ENCODE measurements at regions not wholly inside any gene's neighbourhood (a gene's known extent, or its start where the extent isn't known, plus 50 kb on each side); places are given as distances from the start of the nearest gene placed in this dataset.

DNA sequence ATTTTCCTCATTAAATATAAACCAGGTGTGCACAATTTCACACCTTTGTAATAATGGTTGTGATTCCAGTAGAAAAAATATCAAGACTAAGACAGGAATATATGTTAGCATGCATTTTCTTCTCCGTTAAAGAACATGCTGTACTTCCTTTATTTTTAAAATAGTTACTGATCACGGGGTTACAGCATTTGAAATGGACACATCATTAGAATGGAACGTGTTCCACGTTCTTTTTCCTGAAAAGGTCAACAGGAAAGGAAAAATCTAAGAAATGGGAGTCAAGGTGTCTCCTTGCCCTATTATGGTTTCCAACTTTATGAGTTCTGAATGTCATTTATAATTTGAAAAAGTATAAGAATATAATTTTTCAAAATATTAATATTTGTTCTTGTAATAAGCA is 1325.7 kb downstream of the SLC16A7 start:
- no peak for DNase-seq (ENCODE audit: low spot score)
- no peak overlapping the region for H3K4me3 Mint-ChIP-seq (ENCODE audit: low read depth)
- H3K27ac Mint-ChIP-seq: no peak overlapping the region
- no peaks in the 10 kb centered on the region for H3K27me3 Mint-ChIP-seq (ENCODE audit: low read depth)
- no peaks in the 10 kb centered on the region for H3K4me1 Mint-ChIP-seq (ENCODE audit: low read depth)
- intact Hi-C loops (cut with micrococcal nuclease): no loop called here
- no peaks in the 10 kb centered on the region for H3K36me3 Mint-ChIP-seq (ENCODE audit: low read depth)
- peaks cover 7% of the 10 kb centered on the region for H3K9me3 Mint-ChIP-seq

- no peaks in the 10 kb centered on the region for H3K4me1 Mint-ChIP-seq (ENCODE audit: low read depth)
- H3K4me3 Mint-ChIP-seq (ENCODE audit: low read depth): no peak overlapping the region
- H3K27me3 Mint-ChIP-seq (ENCODE audit: low read depth): no peaks in the 10 kb centered on the region
- no peak overlapping the region for H3K27ac Mint-ChIP-seq
- peaks cover 10% of the 10 kb centered on the region for H3K9me3 Mint-ChIP-seq
- intact Hi-C loops (cut with micrococcal nuclease): no loop called here
- no peak for DNase-seq (ENCODE audit: low spot score)
- H3K36me3 Mint-ChIP-seq (ENCODE audit: low read depth): no peaks in the 10 kb centered on the region
These were observed 1330.4 kb downstream of the SLC16A7 start for GRCh38 chr12:60926256-60926655.

GRCh38 chr12:60930151-60930550 is 1330.1 kb upstream of the USP15 start:
- H3K4me1 Mint-ChIP-seq (ENCODE audit: low read depth): no peaks in the 10 kb centered on the region
- no peak for DNase-seq (ENCODE audit: low spot score)
- intact Hi-C loops (cut with micrococcal nuclease): no loop called here
- H3K36me3 Mint-ChIP-seq (ENCODE audit: low read depth): no peaks in the 10 kb centered on the region
- H3K4me3 Mint-ChIP-seq (ENCODE audit: low read depth): no peak overlapping the region
- no peaks in the 10 kb centered on the region for H3K27me3 Mint-ChIP-seq (ENCODE audit: low read depth)
- no peak overlapping the region for H3K27ac Mint-ChIP-seq
- H3K9me3 Mint-ChIP-seq: peaks cover 22% of the 10 kb centered on the region

DNA sequence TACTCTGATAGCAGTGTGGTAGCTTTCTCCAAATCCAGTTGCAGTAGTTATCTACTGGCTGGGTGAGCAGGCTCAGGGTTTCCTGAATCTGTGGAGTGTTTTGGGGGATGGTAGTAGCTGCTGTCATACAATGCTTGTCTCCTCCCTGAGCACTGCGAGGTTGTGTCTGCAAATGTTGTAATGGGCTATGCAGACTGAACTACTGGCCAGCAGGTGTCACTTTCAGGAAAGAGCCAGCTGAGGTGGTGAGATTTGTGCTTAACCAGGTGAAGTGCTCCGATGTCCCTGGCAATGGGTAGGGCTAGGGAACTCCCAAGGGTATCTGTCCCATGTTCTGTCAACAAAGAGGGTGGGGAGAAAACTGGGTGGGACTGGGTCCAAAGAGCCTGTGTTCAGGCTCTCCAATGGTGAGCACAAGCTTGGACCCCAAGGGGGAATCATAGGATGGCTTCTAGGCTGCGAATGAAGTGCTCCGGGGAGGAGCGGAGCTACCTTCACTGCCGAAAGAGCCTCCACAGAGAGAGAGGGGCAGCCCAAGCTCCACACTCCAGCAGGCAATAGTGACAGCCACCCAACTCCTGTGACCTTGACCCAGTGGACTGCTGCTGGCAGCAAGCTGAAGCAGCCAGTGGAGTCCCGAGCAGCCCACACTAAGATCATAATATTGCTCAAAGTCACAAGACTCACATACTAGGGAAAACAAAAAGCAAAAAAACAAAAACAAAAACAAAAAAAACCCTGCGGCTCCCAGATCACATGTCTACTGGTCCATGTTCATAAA is 1324.0 kb upstream of the USP15 start:
- no peaks in the 10 kb centered on the region for H3K27me3 Mint-ChIP-seq (ENCODE audit: low read depth)
- no peak overlapping the region for H3K27ac Mint-ChIP-seq
- no peaks in the 10 kb centered on the region for H3K4me1 Mint-ChIP-seq (ENCODE audit: low read depth)
- no peaks in the 10 kb centered on the region for H3K36me3 Mint-ChIP-seq (ENCODE audit: low read depth)
- peaks cover 31% of the 10 kb centered on the region for H3K9me3 Mint-ChIP-seq
- intact Hi-C loops (cut with micrococcal nuclease): no loop called here
- no peak for DNase-seq (ENCODE audit: low spot score)
- no peak overlapping the region for H3K4me3 Mint-ChIP-seq (ENCODE audit: low read depth)

DNA sequence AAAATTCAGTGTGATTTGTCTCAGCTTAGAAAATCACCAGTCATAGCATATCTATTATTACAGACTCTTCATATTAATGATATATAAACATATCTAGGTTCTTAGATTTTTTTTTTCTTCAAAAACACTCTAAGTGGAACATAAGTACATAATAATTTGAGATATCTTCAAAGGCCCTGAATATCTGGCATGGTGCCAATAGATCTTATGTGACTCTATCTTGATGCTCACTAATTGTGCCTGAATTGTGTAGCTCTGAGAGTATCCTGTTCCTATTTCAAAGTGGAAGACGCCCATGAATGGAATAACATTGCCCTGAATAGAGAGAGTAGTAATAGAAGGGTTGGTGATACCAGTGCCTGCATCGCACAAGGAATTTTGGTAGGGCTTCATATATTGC is 1312.7 kb upstream of the USP15 start:
- Mint-ChIP-seq H3K4me3 (ENCODE audit: low read depth) (no peak overlapping the region), H3K4me1 (ENCODE audit: low read depth) (no peaks in the 10 kb centered on the region), H3K27me3 (ENCODE audit: low read depth) (no peaks in the 10 kb centered on the region), H3K9me3 (peaks cover 20% of the 10 kb centered on the region), H3K27ac (no peak overlapping the region), H3K36me3 (ENCODE audit: low read depth) (no peaks in the 10 kb centered on the region)
- intact Hi-C loops (cut with micrococcal nuclease): no loop called here
- DNase-seq (ENCODE audit: low spot score): no peak

DNA sequence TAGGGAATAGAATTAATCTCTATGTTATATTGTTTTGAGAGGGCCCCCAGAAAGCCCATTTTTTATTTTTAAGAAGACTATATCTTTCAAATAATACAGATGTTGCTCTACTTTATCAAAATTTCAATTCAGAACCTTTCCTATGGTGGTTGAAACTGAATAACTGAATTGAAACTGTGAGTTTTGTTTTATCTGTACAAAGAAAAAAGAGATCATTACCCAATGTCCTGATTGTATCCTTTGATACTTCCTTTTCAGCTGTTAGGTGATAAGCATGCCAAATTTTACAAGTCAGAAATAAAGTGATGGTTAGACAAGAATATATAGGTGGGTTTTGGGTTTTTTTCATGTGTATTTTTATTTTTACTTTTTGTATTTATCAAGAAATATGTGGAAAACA is 1293.1 kb upstream of the USP15 start:
- H3K9me3 Mint-ChIP-seq: no peaks in the 10 kb centered on the region
- no peaks in the 10 kb centered on the region for H3K4me1 Mint-ChIP-seq (ENCODE audit: low read depth)
- H3K4me3 Mint-ChIP-seq (ENCODE audit: low read depth): no peak overlapping the region
- H3K27ac Mint-ChIP-seq: no peak overlapping the region
- H3K27me3 Mint-ChIP-seq (ENCODE audit: low read depth): no peaks in the 10 kb centered on the region
- no peak for DNase-seq (ENCODE audit: low spot score)
- H3K36me3 Mint-ChIP-seq (ENCODE audit: low read depth): no peaks in the 10 kb centered on the region
- intact Hi-C loops (cut with micrococcal nuclease): no loop called here

- H3K27ac Mint-ChIP-seq: no peak overlapping the region
- intact Hi-C loops (cut with micrococcal nuclease): no loop called here
- no peak overlapping the region for H3K4me3 Mint-ChIP-seq (ENCODE audit: low read depth)
- peaks cover 9% of the 10 kb centered on the region for H3K9me3 Mint-ChIP-seq
- H3K27me3 Mint-ChIP-seq (ENCODE audit: low read depth): no peaks in the 10 kb centered on the region
- no peaks in the 10 kb centered on the region for H3K4me1 Mint-ChIP-seq (ENCODE audit: low read depth)
- DNase-seq (ENCODE audit: low spot score): no peak
- no peaks in the 10 kb centered on the region for H3K36me3 Mint-ChIP-seq (ENCODE audit: low read depth)
These were observed 1282.2 kb upstream of the USP15 start for GRCh38 chr12:60977966-60978365.

- H3K27me3 Mint-ChIP-seq (ENCODE audit: low read depth): no peaks in the 10 kb centered on the region
- intact Hi-C loops (cut with micrococcal nuclease): no loop called here
- DNase-seq (ENCODE audit: low spot score): no peak
These were observed 1279.6 kb upstream of the USP15 start for GRCh38 chr12:60980558-60980957.

DNA sequence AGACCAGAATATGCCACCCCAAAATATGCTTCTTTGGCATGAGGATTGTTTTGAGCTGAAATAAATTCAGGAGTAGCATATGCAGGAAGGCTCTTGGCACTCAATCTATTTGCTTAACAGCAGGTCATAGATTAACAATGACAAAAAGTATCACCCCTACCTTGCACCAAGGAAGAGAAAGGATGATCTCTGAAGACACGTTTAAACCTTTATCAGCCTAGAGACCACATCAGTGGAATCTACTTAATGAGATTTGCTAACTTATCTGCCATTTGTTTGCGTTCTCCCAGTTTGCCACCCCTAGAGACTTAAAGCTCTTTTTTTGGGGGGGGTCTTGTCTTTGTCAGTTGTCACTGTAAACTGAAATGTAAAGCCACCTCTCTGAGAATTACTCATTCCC is 1278.7 kb upstream of the USP15 start:
- Mint-ChIP-seq H3K27ac (no peak overlapping the region), H3K36me3 (ENCODE audit: low read depth) (no peaks in the 10 kb centered on the region), H3K9me3 (peaks cover 10% of the 10 kb centered on the region), H3K4me3 (ENCODE audit: low read depth) (no peak overlapping the region), H3K4me1 (ENCODE audit: low read depth) (no peaks in the 10 kb centered on the region), H3K27me3 (ENCODE audit: low read depth) (no peaks in the 10 kb centered on the region)
- DNase-seq (ENCODE audit: low spot score): no peak
- intact Hi-C loops (cut with micrococcal nuclease): no loop called here

More at GRCh38 chr12:60980558-60980957, 1279.6 kb upstream of the USP15 start:
- H3K36me3 Mint-ChIP-seq (ENCODE audit: low read depth): no peaks in the 10 kb centered on the region
- H3K4me3 Mint-ChIP-seq (ENCODE audit: low read depth): no peak overlapping the region
- H3K4me1 Mint-ChIP-seq (ENCODE audit: low read depth): no peaks in the 10 kb centered on the region
- peaks cover 10% of the 10 kb centered on the region for H3K9me3 Mint-ChIP-seq
- H3K27ac Mint-ChIP-seq: no peak overlapping the region

DNA sequence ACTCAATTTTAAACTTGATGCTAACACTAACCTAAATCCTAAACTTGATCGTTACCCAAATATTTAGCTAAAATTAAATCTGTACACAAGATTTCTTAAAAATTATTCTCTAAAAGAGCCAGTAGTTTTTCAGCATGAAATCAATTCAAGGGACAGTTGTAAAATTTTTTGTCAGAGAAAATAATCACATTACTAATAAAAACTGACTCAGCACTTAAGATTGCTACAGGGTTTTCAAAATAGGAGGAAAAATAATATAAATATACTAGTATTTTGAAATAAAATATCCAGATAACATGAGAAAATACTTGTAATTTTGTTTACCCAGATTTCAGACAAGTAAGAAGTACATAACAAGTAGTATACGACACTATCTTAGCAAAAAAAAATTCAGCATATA is 1268.1 kb upstream of the USP15 start:
- no peak overlapping the region for H3K4me3 Mint-ChIP-seq (ENCODE audit: low read depth)
- intact Hi-C loops (cut with micrococcal nuclease): no loop called here
- no peak overlapping the region for H3K27ac Mint-ChIP-seq
- H3K4me1 Mint-ChIP-seq (ENCODE audit: low read depth): no peaks in the 10 kb centered on the region
- H3K36me3 Mint-ChIP-seq (ENCODE audit: low read depth): no peaks in the 10 kb centered on the region
- DNase-seq (ENCODE audit: low spot score): no peak
- no peaks in the 10 kb centered on the region for H3K27me3 Mint-ChIP-seq (ENCODE audit: low read depth)
- peaks cover 4% of the 10 kb centered on the region for H3K9me3 Mint-ChIP-seq

DNA sequence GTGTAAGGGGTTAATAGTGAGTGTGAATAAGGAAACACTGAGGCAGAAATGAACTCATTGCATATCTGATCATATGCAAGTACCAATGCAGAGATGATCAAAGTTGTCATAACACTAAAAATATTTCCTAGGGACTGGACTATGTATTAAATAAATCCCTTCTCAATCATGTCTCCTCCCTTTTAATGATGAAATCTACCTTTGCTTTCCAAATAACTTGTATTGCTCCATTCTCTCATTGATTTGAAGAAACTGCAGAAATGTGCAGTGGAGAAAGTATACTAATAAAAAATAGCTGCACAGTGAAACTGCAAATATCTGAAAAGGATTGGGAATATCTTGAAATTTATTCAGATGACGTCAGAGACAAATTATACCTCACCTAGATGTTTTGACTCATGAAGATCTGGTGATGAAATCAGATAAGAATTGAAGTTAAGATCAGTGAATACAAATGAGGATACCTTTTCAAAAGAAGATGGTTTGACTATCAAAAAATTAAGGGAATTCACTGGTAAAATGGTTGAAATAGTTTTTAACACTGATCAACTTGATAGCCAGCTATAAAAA is 1264.9 kb upstream of the USP15 start:
- Mint-ChIP-seq H3K4me1 (ENCODE audit: low read depth) (no peaks in the 10 kb centered on the region), H3K27me3 (ENCODE audit: low read depth) (no peaks in the 10 kb centered on the region), H3K27ac (no peak overlapping the region), H3K36me3 (ENCODE audit: low read depth) (no peaks in the 10 kb centered on the region), H3K9me3 (peaks cover 9% of the 10 kb centered on the region), H3K4me3 (ENCODE audit: low read depth) (no peak overlapping the region)
- intact Hi-C loops (cut with micrococcal nuclease): no loop called here
- no peak for DNase-seq (ENCODE audit: low spot score)

DNA sequence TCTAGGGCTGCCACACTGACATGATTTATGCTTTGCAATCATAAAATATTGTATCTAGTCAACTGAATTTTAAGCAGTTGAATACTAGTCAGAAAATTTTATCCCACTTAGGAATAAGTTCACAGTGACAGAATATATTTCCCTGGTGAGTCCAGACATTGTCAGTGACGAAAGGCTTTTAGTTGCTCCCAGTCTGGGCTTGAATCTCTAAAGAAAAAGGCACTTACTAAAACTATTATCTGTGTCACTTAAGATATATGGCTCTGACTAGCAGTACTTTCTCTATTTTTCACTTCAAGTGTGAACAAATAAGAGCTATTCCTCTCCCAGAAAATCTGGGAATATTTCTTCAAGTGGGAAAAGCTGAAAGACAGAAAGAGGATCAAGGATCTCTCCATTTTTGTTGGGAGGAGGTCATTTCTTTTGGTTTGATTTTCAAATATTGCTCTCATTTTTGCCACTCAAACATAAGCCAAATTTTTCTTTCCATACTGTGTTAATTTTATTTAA is 1262.3 kb upstream of the USP15 start:
- no peak for DNase-seq (ENCODE audit: low spot score)
- no peaks in the 10 kb centered on the region for H3K27me3 Mint-ChIP-seq (ENCODE audit: low read depth)
- H3K4me3 Mint-ChIP-seq (ENCODE audit: low read depth): no peak overlapping the region
- H3K36me3 Mint-ChIP-seq (ENCODE audit: low read depth): no peaks in the 10 kb centered on the region
- no peak overlapping the region for H3K27ac Mint-ChIP-seq
- intact Hi-C loops (cut with micrococcal nuclease): no loop called here
- no peaks in the 10 kb centered on the region for H3K4me1 Mint-ChIP-seq (ENCODE audit: low read depth)
- peaks cover 18% of the 10 kb centered on the region for H3K9me3 Mint-ChIP-seq

- Mint-ChIP-seq H3K4me1 (ENCODE audit: low read depth) (no peaks in the 10 kb centered on the region), H3K27me3 (ENCODE audit: low read depth) (no peaks in the 10 kb centered on the region), H3K4me3 (ENCODE audit: low read depth) (no peak overlapping the region), H3K27ac (no peak overlapping the region), H3K9me3 (peaks cover 13% of the 10 kb centered on the region), H3K36me3 (ENCODE audit: low read depth) (no peaks in the 10 kb centered on the region)
- no peak for DNase-seq (ENCODE audit: low spot score)
- intact Hi-C loops (cut with micrococcal nuclease): no loop called here
These were observed 1251.0 kb upstream of the USP15 start for GRCh38 chr12:61009192-61009591.

Data from activated T-helper 2 cell treated with anti-CD3 and anti-CD28 coated beads, Interferon-gamma antibody, Interleukin-2, Interleukin-4, amounts not matched to agents 10 μg/mL and 5 μg/mL and 100 μg/mL, durations not matched to agents 14 hours and 24 hours and 36 hours (primary cell).